VCaP (cell line): ENCODE measurements at regions not wholly inside any gene's neighbourhood (a gene's known extent, or its start where the extent isn't known, plus 50 kb on each side); places are given as distances from the start of the nearest gene placed in this dataset.

Experiments used
- H3K27ac ChIP-seq: fragments of 450-650 bp; 2 replicates; pipeline ENCODE4 v1.5.1; 2017
- TF ChIP-seq, protein P1 (sequence below): fragments of 450-650 bp; conservative IDR thresholded peaks from 2 replicates; pipeline ENCODE4 v1.5.1; 2017; ENCODE audit warnings: mild to moderate bottlenecking, moderate library complexity

DNA sequence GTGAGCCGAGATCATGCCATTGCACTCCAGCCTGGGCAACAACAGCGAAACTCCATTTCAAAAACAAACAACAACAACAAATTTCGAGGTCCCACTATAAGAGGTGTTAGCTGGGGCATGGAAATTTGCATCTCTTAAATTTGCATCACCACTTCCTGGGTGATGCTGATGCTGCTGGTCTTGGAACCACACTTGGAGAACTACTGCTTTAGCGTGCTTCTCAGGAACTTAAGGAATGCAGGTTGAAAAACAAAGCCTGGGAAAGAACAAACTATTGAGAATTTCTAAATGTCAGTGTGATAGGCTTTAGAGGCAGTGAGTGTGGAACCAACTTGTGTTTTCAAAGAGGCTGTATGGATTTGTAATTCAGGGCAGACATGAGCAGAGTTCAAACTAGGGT lies 858.4 kb upstream of the ARPP21 start:
- no peak overlapping the region for H3K27ac ChIP-seq
- TF ChIP-seq, protein P1, sequence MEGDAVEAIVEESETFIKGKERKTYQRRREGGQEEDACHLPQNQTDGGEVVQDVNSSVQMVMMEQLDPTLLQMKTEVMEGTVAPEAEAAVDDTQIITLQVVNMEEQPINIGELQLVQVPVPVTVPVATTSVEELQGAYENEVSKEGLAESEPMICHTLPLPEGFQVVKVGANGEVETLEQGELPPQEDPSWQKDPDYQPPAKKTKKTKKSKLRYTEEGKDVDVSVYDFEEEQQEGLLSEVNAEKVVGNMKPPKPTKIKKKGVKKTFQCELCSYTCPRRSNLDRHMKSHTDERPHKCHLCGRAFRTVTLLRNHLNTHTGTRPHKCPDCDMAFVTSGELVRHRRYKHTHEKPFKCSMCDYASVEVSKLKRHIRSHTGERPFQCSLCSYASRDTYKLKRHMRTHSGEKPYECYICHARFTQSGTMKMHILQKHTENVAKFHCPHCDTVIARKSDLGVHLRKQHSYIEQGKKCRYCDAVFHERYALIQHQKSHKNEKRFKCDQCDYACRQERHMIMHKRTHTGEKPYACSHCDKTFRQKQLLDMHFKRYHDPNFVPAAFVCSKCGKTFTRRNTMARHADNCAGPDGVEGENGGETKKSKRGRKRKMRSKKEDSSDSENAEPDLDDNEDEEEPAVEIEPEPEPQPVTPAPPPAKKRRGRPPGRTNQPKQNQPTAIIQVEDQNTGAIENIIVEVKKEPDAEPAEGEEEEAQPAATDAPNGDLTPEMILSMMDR: no peak

DNA sequence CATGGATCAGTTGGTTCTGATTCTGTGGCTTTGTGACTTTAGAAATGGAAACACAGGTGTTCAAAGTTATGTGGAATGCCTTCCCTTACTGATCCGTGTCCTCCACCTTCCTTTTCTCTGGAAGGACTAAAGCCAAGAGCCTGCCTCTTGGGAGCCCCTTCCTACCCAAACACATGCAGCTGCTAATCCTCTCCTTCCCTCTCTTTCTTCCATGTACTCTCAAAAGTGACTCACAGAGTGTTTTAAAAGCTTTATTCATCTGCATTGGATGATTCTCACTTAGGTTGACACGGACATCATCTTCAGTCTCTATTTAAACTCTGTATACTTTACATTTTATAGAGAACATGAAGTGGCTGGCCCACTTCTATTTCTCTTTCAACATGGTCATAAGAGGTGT lies 856.5 kb upstream of the ARPP21 start:
- H3K27ac ChIP-seq: no peak overlapping the region
- TF ChIP-seq, protein P1: no peak

DNA sequence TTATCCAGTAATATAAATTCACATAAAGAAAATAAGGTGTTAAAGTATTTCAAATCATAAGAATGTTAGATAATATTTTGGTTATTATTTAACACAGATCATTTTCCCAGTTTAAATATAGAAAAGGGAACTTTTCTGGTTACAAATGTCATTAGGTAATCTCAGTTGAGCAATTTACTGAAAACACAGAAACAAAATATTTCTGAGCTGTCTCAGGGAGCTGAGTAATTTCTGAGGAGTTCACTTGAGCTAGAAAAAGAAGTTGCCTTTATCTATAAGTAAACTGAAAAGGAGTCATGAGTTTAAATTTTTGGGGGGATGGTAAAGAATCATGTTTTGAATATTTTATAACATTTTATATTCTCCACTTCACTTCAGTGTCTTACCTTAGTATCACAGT lies 855.4 kb upstream of the ARPP21 start:
- TF ChIP-seq, protein P1: no peak
- no peak overlapping the region for H3K27ac ChIP-seq

DNA sequence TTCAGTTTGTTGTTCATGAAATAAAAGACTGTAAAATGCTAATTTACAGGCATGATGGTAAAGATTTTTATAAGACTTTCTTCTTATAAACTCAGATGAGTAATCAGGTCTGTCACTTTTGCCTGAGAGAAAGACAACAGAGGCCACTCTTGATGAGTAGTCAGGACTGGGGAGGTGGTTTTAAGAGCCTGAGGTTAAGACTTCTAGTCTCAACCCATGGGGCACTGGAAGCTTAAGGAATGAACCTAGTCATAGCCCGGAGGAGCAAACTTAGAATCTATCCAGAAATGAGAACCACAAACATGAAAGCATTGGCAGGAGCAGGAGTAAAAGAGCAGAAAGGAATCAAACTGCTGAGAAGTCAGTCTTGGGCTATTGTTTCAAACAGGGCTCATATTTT lies 846.3 kb upstream of the ARPP21 start:
- H3K27ac ChIP-seq: no peak overlapping the region
- TF ChIP-seq, protein P1: no peak

DNA sequence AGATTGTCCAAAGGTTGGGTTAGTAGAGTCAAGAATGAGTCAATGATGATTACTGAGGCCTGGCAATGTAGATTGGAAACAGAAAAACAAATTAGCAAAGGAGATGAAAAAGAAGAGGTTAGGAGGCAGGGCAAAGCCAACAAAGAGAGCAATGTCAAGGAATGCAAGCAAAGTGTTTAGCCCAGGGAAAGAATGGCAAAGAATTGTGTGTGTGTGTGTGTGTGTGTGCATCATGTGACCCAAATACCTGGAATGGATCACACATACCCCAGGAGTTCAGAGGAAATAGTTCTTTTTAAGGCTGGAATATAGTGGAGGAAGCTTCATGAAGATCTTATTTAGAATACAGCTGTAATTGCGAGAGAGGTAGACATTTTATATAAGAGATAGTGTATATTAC lies 831.7 kb upstream of the ARPP21 start:
- TF ChIP-seq, protein P1: no peak
- H3K27ac ChIP-seq: no peak overlapping the region

DNA sequence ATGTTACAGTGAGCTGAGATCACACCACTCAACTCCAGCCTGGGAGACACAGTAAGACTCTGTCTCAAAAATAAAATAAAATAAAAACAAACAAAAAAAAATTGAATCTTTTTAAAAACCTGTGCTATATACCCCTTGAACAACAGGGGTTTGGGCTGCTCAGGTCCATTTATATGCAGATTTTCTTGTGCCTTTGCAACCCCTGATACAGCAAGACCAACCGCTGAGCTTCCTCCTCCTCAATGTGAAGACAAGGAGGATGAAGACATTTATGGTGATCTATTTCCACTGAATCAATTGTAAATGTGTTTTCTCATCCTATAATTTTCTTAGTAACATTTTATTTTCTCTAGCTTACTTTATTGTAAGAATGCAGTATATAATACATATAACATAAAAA lies 831.0 kb upstream of the ARPP21 start:
- TF ChIP-seq, protein P1: no peak
- no peak overlapping the region for H3K27ac ChIP-seq

DNA sequence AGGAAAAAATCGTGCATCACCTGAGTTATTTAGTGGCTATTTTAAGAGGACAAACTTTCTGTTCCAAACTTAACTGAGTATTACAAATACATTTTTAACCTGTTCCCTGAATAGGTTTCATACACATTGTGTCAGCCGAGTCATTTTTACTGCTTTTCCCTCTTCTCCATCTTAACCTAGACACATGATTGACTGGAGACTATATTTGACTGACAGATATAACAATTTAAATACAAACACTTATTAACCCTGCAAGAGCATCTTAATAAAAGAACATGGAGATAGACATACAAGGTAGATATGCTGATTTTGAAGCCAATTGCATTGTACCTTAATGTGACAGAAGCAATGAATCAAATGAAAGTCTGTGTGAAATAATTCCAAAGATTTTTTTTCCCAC lies 810.5 kb upstream of the ARPP21 start:
- H3K27ac ChIP-seq: no peak overlapping the region
- TF ChIP-seq, protein P1: no peak
